HG02759 (cell line): ENCODE measurements at regions not wholly inside any gene's neighbourhood (a gene's known extent, or its start where the extent isn't known, plus 50 kb on each side); places are given as distances from the start of the nearest gene placed in this dataset.

ENCODE experiments used
- ATAC-seq: cut with Tn5 transposase; IDR thresholded peaks from one replicate; pipeline ENCODE4 v1.9.1; 2021; ENCODE audit warnings: mild to moderate bottlenecking, moderate library complexity; ENCODE audit not compliant: unreplicated experiment

GRCh38 chr16:61332461-61332860 lies 703.8 kb downstream of the CDH8 start:
- ATAC-seq, result no peak

- ATAC-seq, result no peak
Measured at GRCh38 chr16:61324044-61324443, 712.2 kb downstream of the CDH8 start.

- ATAC-seq, result no peak
Measured at GRCh38 chr16:61323456-61323855, 712.8 kb downstream of the CDH8 start.

GRCh38 chr16:61320791-61321190 lies 715.4 kb downstream of the CDH8 start:
- no peak for ATAC-seq

- ATAC-seq, result no peak
Measured at GRCh38 chr16:61313931-61314330, 722.3 kb downstream of the CDH8 start.

- no peak for ATAC-seq
Measured at GRCh38 chr16:61309386-61309785, 726.9 kb downstream of the CDH8 start.

GRCh38 chr16:61306204-61306603 lies 730.0 kb downstream of the CDH8 start:
- ATAC-seq, result no peak

GRCh38 chr16:61296814-61297213 lies 739.4 kb downstream of the CDH8 start:
- no peak for ATAC-seq

GRCh38 chr16:61296305-61296704 lies 739.9 kb downstream of the CDH8 start:
- ATAC-seq, result no peak

- ATAC-seq, result no peak
Measured at GRCh38 chr16:61295311-61295710, 740.9 kb downstream of the CDH8 start.

- no peak for ATAC-seq
Measured at GRCh38 chr16:61289141-61289540, 747.1 kb downstream of the CDH8 start.

GRCh38 chr16:61277849-61278248 lies 758.4 kb downstream of the CDH8 start:
- no peak for ATAC-seq

GRCh38 chr16:61274211-61274610 lies 762.0 kb downstream of the CDH8 start:
- ATAC-seq, result no peak

GRCh38 chr16:61270726-61271125 lies 765.5 kb downstream of the CDH8 start:
- ATAC-seq, result no peak

GRCh38 chr16:61263400-61263799 lies 772.8 kb downstream of the CDH8 start:
- no peak for ATAC-seq

GRCh38 chr16:61261315-61261714 lies 774.9 kb downstream of the CDH8 start:
- no peak for ATAC-seq

GRCh38 chr16:61246592-61246991 lies 789.6 kb downstream of the CDH8 start:
- no peak for ATAC-seq

- no peak for ATAC-seq
Measured at GRCh38 chr16:61243954-61244353, 792.3 kb downstream of the CDH8 start.

GRCh38 chr16:61237884-61238485 lies 798.3 kb downstream of the CDH8 start:
- no peak for ATAC-seq

GRCh38 chr16:61233713-61234112 lies 802.5 kb downstream of the CDH8 start:
- ATAC-seq, result no peak

- no peak for ATAC-seq
Measured at GRCh38 chr16:61228371-61228770, 807.9 kb downstream of the CDH8 start.

GRCh38 chr16:61215605-61216004 lies 820.6 kb downstream of the CDH8 start:
- no peak for ATAC-seq

GRCh38 chr16:61214780-61215179 lies 821.5 kb downstream of the CDH8 start:
- ATAC-seq, result no peak
